NCI-H69 (cell line): ENCODE measurements at regions not wholly inside any gene's neighbourhood (a gene's known extent, or its start where the extent isn't known, plus 50 kb on each side); places are given as distances from the start of the nearest gene placed in this dataset.

Source experiments
- DNase-seq: peaks from one replicate; lab custom pipeline; 2025; lab: John Stamatoyannopoulos, UW

- no peak for DNase-seq
These were observed 54.6 kb downstream of the ARL4A start for GRCh38 chr7:12741951-12742575.

- no peak for DNase-seq
These were observed 58.8 kb downstream of the ARL4A start for GRCh38 chr7:12746211-12746610.

- no peak for DNase-seq
These were observed 60.4 kb downstream of the ARL4A start for GRCh38 chr7:12747687-12748306.

- no peak for DNase-seq
These were observed 61.6 kb downstream of the ARL4A start for GRCh38 chr7:12749069-12749468.

- DNase-seq = no peak
These were observed 62.3 kb downstream of the ARL4A start for GRCh38 chr7:12749746-12750145.

GRCh38 chr7:12751764-12752163, 64.3 kb downstream of the ARL4A start:
- no peak for DNase-seq

GRCh38 chr7:12754179-12754578, 66.7 kb downstream of the ARL4A start:
- DNase-seq = no peak

GRCh38 chr7:12756821-12757220, 69.4 kb downstream of the ARL4A start:
- DNase-seq = no peak

- DNase-seq = no peak
These were observed 70.0 kb downstream of the ARL4A start for GRCh38 chr7:12757443-12757842.

- no peak for DNase-seq
These were observed 71.7 kb downstream of the ARL4A start for GRCh38 chr7:12759151-12759550.

- DNase-seq = no peak
These were observed 73.7 kb downstream of the ARL4A start for GRCh38 chr7:12761111-12761510.

- DNase-seq = no peak
These were observed 74.3 kb downstream of the ARL4A start for GRCh38 chr7:12761691-12762090.

- DNase-seq = no peak
These were observed 77.0 kb downstream of the ARL4A start for GRCh38 chr7:12764458-12764891.

- DNase-seq = no peak
These were observed 78.1 kb downstream of the ARL4A start for GRCh38 chr7:12765431-12766100.

- no peak for DNase-seq
These were observed 79.0 kb downstream of the ARL4A start for GRCh38 chr7:12766416-12766815.

GRCh38 chr7:12768948-12769347, 81.5 kb downstream of the ARL4A start:
- DNase-seq = no peak

GRCh38 chr7:12769444-12769843, 82.0 kb downstream of the ARL4A start:
- DNase-seq = no peak

- peak; percentile 75 for DNase-seq
These were observed 83.0 kb downstream of the ARL4A start for GRCh38 chr7:12770227-12770975.

- DNase-seq = peak; percentile 99
These were observed 84.0 kb downstream of the ARL4A start for GRCh38 chr7:12771378-12771877.

GRCh38 chr7:12772768-12773167, 85.3 kb downstream of the ARL4A start:
- DNase-seq = no peak

GRCh38 chr7:12777257-12777656, 89.8 kb downstream of the ARL4A start:
- no peak for DNase-seq

- DNase-seq = no peak
These were observed 92.5 kb downstream of the ARL4A start for GRCh38 chr7:12779947-12780346.
